ENCODE measurements at regions not wholly inside any gene's neighbourhood (a gene's known extent, or its start where the extent isn't known, plus 50 kb on each side); places are given as distances from the start of the nearest gene placed in this dataset.

GRCh38 chr4:27272217-27272616, 411.6 kb downstream of the STIM2 start:
- no peak for DNase-seq

DNA sequence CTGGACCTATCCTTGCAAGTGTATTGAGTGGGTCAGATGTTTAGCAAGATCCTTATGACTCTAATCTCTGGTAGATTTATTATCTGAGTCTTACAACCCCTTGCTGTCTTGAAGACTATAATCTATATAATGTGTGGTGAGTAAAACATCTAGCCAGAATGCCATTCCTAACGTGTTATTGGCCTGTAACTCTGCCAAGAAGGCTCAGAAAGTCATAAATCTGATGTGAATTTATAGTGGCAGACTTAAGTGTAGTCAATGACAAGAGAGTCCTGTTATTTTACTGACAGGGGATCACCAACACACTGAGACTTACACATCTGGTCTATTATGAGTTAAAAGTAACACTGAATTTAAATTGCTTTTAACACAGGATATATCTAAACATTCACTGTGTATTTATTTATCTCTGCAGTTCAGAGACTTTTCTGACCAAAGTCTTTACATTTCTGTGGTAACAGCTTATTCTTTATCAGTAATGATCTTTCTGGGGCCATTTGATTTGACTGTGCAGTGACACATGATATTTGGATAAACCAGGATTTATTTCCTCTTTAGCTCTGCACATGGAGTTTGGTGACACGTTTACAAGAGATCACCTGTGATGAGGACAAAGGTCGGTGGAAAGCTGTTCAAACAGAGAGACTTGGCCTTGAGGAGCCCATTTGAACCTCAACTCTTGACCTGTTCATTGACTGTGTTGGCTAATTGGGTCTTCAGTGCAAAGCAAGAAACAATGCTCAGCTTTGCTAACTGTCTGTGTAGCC, 415.8 kb downstream of the STIM2 start:
- peak; percentile 48 for DNase-seq

- DNase-seq = peak; percentile 45
Measured at GRCh38 chr4:27278615-27279375, 418.2 kb downstream of the STIM2 start.

DNA sequence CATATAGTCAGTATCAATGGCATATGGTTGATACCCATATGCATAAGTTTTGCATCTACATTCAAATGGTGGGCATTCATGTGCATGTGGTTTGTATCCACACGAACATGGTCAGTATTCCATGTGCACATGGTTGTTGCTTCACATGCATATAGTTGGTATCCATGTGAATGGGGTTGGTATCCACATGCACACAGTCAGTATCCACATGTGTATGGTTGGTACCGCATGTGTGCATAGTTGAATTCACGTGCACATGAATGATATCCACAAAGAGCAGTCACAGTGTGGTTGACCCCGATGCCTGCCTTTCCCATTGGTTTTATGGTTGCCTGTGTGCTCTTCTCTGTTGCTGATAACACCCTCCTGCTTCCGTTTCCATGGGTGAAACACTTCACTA, 427.9 kb downstream of the STIM2 start:
- no peak for DNase-seq

GRCh38 chr4:27289704-27290103, 429.1 kb downstream of the STIM2 start:
- no peak for DNase-seq

DNA sequence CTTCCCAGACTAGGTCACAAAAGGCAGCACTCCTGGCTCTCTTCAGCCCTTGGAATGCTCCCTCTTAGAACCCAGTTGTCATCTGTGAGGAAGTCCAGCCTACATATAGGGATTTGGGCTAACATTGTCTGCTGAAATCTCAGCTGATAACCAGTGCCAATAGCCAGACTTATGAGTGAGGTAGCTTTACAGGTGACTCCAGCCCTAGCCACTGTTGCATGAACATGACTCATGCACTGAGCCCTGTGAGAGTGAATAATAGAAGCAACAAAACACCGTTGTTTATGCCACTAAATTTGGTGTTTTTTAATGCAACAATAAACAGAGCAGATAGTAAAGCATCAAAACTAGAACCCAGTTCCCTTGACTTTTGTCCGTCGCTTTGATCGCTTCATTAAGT, 433.2 kb downstream of the STIM2 start:
- DNase-seq = no peak

- DNase-seq = no peak
Measured at GRCh38 chr4:27304751-27305150, 444.1 kb downstream of the STIM2 start.

DNA sequence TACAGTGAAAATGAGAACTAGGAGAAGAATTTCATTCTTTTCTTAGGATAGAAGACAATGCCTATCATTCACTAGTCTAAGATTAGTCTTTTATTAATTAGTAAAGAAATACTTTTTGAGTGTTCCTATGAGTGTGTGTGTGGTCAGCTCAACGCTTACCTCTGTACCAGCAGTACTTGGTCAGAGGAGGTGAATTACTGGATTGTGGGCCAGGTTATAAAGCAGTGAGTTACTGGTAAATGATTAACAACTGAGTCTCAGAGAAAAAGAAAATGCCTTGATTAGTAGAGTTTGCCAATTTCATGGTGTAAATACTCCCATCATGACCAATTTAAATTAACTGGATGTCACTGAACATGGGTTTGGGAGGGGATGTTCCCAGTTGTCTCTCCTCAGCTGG, 444.6 kb downstream of the STIM2 start:
- no peak for DNase-seq

DNA sequence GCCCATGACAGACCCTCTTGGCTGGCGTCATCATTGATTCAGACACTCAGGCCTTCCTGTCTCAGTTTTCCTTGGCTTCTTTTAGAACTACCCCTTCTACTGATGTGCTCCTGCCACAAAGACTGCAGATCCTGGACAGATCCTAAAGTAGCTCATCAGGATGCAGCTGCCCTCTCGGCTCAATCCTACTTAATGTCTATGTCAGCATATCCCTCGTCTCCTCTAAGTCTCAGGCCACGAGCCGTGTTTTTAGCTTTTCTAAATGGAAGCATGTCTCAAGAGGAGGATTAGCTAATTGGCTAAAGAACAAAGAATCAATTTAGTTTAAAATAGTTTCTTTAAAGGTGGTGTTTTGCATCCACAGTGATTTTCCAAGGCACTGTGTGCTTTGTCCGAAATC, 447.7 kb downstream of the STIM2 start:
- DNase-seq = no peak

DNA sequence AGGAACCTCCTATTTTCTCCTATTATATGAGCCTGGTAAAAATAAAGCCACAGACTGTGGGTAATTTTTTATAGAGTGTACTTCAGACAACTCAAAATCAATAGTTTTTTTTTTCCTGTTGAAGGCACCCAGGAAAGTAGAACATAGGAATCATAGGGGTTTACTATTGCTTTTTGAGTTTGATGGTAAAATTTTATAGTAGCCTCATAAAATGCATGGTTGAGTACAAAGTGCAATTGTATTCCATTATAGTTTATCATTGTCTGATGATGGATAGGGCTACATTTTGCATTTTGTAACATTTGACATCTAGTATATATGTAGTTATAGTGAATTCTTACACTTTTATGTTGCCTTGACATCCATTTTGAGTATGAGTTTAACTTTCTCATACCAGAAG, 455.0 kb downstream of the STIM2 start:
- DNase-seq = no peak

DNA sequence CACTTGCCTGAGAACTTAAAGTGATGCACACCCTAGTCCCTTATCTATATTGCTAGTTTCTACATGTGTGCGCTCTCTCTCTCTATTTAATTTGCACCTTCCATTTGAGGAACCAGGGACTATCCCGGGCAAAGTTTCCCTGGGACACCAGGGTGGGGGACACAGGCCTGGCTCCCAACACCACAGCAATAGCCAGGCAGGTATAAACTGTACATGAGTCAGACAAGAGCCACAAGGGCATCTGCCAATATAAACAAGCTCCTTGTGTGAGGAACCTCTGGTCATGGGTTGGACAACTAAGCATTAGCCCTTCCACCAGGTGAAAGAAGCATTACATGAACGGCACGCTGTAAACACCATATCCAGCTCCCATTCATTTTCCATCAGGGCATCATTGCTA, 455.5 kb downstream of the STIM2 start:
- no peak for DNase-seq

DNA sequence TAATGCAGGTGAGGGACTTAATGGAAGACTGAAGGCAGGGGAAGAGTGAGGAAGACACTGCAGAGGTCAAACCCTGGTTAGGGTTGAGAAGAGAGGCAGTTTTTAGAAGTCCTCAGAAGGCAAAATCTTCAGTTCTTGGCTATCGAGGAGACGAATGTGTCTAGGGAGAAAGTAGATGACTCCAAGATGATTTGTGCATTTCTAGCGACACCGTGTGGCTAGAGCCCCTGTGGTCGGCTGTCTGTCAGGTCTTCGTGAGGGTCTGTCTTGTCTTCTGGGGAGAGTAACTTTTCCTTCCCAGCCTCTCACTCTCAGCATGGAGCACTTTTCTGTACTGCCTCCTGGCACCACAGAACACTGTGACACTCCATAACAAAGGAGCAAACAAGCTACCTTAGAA, 458.1 kb downstream of the STIM2 start:
- peak; percentile 47 for DNase-seq

GRCh38 chr4:27326991-27327390, 466.4 kb downstream of the STIM2 start:
- DNase-seq = no peak

DNA sequence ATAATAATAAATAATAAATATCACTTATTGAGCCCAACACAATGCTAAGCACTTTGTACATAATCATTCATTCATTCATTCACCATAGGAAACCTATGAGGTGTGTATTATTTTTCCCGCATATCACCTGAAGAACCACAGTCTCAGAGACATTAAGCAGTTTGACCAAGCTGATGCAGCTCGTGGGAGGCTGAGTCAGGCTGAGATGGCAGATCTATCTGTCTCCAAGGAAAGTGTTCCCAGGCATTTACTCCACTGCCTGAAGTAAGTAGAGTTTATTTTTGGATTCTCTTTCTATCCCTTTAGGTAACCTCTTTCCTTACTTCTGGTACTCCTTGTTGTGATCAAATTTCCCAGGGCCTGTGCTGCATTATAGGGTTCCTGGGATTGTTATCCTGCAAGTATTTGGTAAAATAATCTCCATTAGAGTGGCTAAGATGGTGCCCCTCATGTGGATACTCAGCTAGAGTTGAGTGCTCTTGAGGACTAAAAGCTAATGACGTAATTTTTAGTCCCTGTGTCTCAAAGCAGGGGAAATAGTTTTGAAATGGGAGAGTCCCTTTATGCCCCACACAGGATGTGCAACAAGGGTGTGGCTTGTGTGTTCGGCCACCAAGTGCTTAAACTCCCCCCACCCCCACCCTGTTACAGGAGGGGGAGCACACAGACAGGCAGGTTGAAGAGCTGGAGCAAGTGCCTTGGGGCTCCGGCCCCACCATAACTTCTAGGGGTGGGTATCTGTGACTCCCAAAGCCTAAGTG, 467.0 kb downstream of the STIM2 start:
- DNase-seq = no peak

- no peak for DNase-seq
Measured at GRCh38 chr4:27338530-27338929, 477.9 kb downstream of the STIM2 start.

- no peak for DNase-seq
Measured at GRCh38 chr4:27343411-27343810, 482.8 kb downstream of the STIM2 start.

GRCh38 chr4:27350161-27350560, 489.5 kb downstream of the STIM2 start:
- peak; percentile 14 for DNase-seq

DNA sequence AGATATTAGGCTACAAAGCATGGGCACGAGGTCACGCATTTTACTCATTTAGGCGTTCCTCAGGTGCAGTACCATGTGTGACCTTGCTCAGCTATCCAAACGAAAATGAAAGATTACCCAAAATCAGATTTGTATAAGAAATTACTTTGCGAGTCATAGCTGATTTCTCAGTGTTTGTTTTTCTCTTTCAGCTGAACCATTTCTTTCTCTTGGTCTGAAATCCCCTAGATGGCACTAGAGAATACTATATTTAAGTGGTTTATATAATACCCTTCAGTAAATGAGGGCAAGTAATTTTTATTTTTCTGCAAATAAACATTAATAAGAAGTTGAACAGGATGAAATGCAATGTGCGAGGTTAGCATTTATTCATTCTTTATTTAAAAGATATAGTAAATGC, 496.6 kb downstream of the STIM2 start:
- peak; percentile 7 for DNase-seq

DNA sequence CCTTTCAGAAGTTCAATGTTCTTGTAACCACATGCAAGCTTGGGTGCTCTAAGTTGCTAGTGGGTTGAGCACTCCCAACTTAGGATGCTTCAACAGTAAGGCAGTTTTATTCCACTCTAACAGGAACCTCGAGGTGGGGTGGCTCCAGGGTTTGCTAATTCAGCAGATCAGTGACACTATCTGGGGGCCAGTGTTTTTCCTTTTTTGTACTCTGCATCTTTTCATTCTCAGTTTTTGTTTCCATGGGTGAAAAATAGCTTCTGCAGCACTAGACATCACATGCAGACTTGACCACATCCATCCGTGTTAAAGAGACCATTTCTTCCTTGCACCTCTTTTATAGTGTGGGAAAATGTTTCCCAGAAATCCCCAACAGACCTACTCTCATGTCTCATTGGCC, 497.6 kb downstream of the STIM2 start:
- DNase-seq = no peak

GRCh38 chr4:27360131-27360530, 499.5 kb downstream of the STIM2 start:
- no peak for DNase-seq

DNA sequence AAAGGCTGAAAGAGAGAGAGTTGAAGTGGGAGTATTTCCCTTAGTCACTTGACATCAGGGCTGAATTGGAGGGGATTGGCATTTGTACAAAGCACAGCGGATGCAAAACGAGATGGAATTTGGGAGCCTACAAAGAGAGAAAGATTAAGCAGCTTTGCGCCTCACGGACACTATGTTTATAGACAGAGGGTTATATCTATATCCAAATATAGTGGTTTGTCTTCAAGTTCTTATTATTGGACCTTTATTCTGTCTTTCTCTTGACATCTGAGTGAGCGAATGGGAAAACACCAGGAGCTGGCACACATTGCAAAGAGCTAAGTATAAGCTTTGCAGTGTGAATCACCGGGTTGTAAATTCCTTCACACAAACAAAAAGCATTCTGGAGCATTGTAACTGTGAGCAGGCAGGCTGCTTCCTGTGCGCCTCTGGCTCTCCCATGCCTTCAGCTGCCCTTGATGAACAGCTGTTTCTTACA, 500.2 kb downstream of the STIM2 start:
- peak; percentile 51 for DNase-seq

GRCh38 chr4:27364509-27364908, 503.9 kb downstream of the STIM2 start:
- DNase-seq = no peak

DNA sequence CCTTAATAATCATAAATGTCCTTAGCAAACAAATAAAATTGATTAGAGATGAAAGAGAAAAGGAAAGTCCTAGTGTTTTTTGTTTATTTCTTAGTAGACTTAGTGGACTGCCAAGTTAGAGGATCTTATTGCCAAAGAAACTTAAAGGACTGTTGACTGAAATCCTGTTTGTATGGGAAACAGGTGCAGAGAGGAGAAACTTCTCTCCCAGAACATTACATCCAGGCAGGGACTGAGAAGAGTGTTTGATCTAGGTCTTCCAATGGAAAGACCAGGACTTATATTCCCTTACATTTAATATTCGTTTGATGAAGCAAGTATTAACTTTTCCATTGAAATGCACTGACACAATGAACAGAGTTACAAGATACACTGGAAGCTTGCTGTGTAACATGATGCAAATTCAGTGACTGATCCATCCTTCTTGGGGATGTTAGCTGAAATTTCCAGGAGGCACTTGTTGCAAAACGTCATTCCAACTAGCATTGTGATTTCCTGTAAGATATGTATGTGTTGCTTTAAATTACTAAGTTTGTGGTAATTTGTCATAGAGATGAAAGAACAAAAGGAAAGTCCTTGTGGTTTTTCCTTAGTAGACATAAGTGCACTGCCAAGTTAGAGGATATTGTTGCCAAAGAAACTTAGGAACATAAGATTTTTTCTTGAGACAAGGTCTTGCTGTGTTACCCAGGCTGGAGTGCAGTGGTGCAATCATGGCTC, 505.6 kb downstream of the STIM2 start:
- DNase-seq = peak; percentile 60
